ENCODE measurements at regions not wholly inside any gene's neighbourhood (a gene's known extent, or its start where the extent isn't known, plus 50 kb on each side); places are given as distances from the start of the nearest gene placed in this dataset.

DNA sequence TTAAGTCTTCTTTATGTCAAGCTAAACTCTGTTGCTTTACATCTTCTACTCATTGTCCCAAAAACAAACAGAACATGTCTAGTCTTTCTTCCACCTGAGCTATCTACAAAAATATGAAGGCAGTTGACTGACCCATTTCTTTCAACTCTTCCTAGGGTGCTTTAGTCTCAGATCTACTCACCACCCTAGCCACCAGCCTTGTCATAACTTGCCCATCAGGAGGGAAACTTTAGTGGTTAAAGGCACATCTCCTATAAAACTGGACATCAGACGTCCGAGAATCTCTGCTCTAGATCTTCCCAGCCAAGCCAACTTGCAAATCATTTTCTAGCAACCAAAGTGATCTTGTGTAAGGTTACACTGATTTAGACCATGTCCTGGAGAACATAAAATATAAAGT, 205.0 kb downstream of the ACTL7B start:
- TF ChIP-seq, protein P1, sequence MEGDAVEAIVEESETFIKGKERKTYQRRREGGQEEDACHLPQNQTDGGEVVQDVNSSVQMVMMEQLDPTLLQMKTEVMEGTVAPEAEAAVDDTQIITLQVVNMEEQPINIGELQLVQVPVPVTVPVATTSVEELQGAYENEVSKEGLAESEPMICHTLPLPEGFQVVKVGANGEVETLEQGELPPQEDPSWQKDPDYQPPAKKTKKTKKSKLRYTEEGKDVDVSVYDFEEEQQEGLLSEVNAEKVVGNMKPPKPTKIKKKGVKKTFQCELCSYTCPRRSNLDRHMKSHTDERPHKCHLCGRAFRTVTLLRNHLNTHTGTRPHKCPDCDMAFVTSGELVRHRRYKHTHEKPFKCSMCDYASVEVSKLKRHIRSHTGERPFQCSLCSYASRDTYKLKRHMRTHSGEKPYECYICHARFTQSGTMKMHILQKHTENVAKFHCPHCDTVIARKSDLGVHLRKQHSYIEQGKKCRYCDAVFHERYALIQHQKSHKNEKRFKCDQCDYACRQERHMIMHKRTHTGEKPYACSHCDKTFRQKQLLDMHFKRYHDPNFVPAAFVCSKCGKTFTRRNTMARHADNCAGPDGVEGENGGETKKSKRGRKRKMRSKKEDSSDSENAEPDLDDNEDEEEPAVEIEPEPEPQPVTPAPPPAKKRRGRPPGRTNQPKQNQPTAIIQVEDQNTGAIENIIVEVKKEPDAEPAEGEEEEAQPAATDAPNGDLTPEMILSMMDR (IDR thresholded peaks at IDR 0.05): no peak
- TF ChIP-seq EZH2 (IDR thresholded peaks at IDR 0.05; ENCODE audit: borderline replicate concordance, insufficient read depth, low read depth, low read length, poor library complexity, severe bottlenecking): no peak

Data from B cell (primary cell).